ENCODE measurements at regions not wholly inside any gene's neighbourhood (a gene's known extent, or its start where the extent isn't known, plus 50 kb on each side); places are given as distances from the start of the nearest gene placed in this dataset.

DNA sequence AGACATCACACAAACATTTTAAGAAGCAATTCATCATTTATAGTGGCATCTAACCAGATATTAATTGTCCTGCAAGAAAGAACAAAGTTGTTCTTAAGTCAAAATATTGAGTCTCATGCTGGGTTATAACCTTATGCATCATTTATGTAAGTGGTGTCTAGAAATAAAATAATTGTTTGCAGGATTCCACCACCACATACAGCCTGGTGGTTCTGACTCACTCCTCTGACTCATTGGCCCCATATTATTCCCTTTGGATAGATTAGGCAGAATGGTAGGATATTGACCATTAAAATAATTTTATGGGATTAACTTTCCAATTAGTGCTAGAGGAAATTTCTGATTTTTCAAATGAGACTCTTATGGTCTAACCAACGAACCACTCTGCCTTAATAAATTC is 384.5 kb downstream of the GRXCR1 start:
- peak; percentile 4 for DNase-seq (ENCODE audit: low read depth, low spot score)
- ChIA-PET CTCF (no interaction called here), POLR2A (no interaction called here)
- TF ChIP-seq, protein P1, sequence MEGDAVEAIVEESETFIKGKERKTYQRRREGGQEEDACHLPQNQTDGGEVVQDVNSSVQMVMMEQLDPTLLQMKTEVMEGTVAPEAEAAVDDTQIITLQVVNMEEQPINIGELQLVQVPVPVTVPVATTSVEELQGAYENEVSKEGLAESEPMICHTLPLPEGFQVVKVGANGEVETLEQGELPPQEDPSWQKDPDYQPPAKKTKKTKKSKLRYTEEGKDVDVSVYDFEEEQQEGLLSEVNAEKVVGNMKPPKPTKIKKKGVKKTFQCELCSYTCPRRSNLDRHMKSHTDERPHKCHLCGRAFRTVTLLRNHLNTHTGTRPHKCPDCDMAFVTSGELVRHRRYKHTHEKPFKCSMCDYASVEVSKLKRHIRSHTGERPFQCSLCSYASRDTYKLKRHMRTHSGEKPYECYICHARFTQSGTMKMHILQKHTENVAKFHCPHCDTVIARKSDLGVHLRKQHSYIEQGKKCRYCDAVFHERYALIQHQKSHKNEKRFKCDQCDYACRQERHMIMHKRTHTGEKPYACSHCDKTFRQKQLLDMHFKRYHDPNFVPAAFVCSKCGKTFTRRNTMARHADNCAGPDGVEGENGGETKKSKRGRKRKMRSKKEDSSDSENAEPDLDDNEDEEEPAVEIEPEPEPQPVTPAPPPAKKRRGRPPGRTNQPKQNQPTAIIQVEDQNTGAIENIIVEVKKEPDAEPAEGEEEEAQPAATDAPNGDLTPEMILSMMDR (IDR thresholded peaks at IDR 0.05; ENCODE audit: insufficient read depth, low read length, missing control alignments): no peak
- H3K4me3 ChIP-seq (ENCODE audit: low read depth, low read length): no peak overlapping the region

DNA sequence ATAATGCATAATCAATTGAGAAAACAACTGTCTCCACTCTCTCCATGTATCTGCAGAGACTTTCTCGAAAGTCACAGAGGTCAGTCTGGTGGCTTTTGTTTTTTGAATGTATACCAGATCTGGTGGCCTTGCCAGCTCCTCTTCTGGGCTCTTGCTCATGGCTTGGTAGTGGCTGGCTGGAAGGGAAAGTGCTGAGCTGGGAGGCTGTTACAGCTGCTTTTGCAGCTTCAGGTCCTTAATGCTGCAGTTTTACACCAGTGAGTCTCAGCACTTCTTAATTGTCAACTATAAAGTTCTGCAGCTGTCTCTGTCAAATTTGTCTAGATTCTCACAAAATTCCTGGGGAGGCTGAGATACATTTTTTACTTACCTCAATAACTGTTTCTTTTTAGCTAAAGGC is 390.0 kb downstream of the GRXCR1 start:
- H3K4me3 ChIP-seq (ENCODE audit: low read depth, low read length): no peak overlapping the region
- ChIA-PET CTCF (no interaction called here), POLR2A (no interaction called here)
- TF ChIP-seq, protein P1 (IDR thresholded peaks at IDR 0.05; ENCODE audit: insufficient read depth, low read length, missing control alignments): no peak
- no peak for DNase-seq (ENCODE audit: low read depth, low spot score)

DNA sequence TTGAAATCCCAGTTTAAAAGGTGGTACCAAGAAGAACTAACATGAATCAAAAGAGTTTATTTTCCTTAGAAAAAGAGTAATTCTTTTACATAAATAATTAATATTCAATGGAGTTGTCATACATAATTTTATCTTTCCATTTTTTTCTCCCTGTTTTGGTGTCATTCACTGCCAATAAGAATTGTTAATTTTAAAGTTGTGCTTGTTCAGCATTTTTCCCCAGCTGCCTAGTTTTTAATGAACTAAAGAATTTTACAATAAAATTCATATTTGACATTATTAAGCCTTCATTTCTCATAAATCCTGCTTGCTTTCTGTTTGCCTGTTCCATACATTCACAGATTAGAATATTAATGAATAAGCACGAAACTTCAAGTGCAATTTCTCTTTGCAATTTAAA is 393.6 kb downstream of the GRXCR1 start:
- ChIA-PET CTCF (no interaction called here), POLR2A (no interaction called here)
- TF ChIP-seq, protein P1 (IDR thresholded peaks at IDR 0.05; ENCODE audit: insufficient read depth, low read length, missing control alignments): no peak
- no peak for DNase-seq (ENCODE audit: low read depth, low spot score)
- H3K4me3 ChIP-seq (ENCODE audit: low read depth, low read length): no peak overlapping the region

DNA sequence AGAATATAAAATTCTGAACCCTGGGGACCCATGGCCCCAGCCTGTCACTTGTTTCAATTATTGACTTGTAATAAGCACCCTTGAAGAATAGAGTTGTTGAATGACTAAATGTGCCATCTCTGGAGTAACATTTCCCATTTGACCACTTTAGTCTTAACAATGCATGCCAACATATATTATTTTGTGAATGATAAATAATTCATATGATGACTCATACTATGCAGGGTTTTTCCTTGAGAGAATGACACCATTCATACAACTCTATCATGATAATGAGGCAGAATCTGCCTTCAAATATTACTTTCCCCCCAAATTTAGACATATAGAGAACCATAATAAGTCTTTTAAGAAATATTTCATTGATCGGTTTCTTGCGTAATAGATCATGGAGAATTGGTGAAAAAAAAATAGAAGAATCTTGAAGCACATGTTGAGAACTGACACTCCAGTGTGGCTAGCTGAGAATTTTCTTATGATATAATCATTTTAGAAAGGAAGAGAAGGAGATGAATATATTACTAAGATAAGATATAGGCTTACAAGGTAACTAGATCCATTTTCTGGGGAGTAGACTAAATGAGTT is 404.5 kb downstream of the GRXCR1 start:
- ChIA-PET CTCF (no interaction called here), POLR2A (no interaction called here)
- TF ChIP-seq, protein P1 (IDR thresholded peaks at IDR 0.05; ENCODE audit: insufficient read depth, low read length, missing control alignments): no peak
- no peak overlapping the region for H3K4me3 ChIP-seq (ENCODE audit: low read depth, low read length)
- no peak for DNase-seq (ENCODE audit: low read depth, low spot score)

DNA sequence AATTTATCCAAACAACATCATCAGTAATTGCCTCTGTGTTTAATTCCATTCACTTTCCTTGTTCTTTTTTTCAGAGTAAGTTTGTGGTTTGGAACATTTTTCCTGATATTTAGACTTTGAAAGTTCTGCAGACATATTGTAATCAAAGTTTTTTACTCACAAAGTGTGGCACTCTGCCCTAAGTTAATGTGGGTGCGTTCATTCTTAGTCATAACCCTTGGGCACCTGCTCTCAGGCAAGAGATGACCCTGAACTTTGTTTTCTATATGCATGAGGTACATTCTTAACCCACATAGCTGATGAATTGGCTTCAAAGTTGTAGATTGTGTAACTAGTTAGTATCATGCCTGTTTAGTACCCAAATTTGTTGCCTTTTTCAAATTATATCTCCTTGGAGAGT is 424.3 kb downstream of the GRXCR1 start:
- no peak for DNase-seq (ENCODE audit: low read depth, low spot score)
- ChIA-PET POLR2A (no interaction called here), CTCF (no interaction called here)
- no peak overlapping the region for H3K4me3 ChIP-seq (ENCODE audit: low read depth, low read length)
- TF ChIP-seq, protein P1 (IDR thresholded peaks at IDR 0.05; ENCODE audit: insufficient read depth, low read length, missing control alignments): no peak

DNA sequence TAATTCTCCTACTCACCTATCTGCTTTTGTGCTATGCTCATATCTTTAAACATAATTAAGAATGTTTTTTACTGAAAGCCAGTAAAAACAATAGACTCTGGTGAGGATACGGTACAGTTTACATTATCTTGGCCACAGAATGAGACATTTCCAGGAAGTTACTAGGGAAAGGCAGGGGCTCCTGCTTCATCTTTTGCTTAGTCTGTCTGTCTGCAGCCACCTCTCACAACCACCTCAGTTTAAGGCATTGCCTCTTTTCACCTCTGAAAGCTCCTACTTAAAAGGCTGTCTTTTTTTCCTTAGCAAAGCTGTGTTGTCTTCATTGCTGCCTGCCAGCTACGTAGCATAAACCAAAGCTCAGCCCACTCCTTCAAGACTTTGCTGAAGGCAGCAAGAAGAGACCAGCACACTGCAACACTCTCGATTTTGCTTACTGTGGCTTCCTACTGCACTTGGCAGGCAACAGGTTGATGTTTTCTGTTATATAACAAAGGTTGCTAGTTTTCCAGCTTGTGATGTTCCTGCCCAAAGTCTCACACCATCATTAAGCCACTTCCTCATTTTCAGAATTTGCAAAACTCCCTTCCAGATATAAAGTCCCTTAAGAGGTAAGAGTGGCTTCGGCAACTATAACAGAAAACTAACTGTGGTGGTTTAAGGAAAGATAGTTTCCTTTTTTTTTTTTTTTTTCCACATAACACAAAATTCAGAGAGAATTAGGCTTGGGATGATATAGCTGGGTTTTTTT is 432.9 kb downstream of the GRXCR1 start:
- no peak for DNase-seq (ENCODE audit: low read depth, low spot score)
- CTCF ChIA-PET: interaction anchor here (0.7 kb wide), 2 partner anchors 9 to 889 kb away, joined by 3 read pairs; no protein-coding TSS in a partner anchor
- no peak overlapping the region for H3K4me3 ChIP-seq (ENCODE audit: low read depth, low read length)
- TF ChIP-seq, protein P1 (IDR thresholded peaks at IDR 0.05; ENCODE audit: insufficient read depth, low read length, missing control alignments): no peak
- POLR2A ChIA-PET: no interaction called here

All from AG04449 (cell line).